ENCODE measurements at regions not wholly inside any gene's neighbourhood (a gene's known extent, or its start where the extent isn't known, plus 50 kb on each side); places are given as distances from the start of the nearest gene placed in this dataset.

DNA sequence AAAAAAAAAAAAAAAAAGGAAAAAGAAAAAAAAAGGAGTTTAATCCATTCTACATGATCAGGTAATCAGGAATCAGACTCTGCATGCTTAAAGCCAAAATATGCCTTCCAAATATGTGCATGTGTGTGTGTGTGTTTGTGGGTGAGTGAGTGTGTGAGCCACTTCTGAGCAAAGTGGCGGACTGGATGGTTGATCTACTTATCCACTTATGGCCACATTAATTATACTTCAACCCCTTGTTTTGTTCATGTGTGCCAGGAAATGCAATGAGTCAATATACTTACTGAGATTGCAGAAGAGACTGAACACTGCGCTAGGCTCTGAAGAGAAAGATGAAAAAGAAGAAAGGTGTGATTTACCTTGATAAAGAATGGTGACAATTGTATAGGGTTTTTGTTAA lies 586.5 kb upstream of the NXPH2 start:
- Mint-ChIP-seq H3K36me3 (ENCODE audit: unreplicated experiment) (no peaks in the 10 kb centered on the region), H3K27ac (ENCODE audit: unreplicated experiment) (no peak overlapping the region), H3K27me3 (ENCODE audit: unreplicated experiment) (no peaks in the 10 kb centered on the region), H3K4me3 (ENCODE audit: unreplicated experiment) (no peak overlapping the region), H3K9me3 (ENCODE audit: unreplicated experiment) (no peaks in the 10 kb centered on the region), H3K4me1 (ENCODE audit: unreplicated experiment) (peaks cover 3% of the 10 kb centered on the region)
- TF ChIP-seq, protein P1, sequence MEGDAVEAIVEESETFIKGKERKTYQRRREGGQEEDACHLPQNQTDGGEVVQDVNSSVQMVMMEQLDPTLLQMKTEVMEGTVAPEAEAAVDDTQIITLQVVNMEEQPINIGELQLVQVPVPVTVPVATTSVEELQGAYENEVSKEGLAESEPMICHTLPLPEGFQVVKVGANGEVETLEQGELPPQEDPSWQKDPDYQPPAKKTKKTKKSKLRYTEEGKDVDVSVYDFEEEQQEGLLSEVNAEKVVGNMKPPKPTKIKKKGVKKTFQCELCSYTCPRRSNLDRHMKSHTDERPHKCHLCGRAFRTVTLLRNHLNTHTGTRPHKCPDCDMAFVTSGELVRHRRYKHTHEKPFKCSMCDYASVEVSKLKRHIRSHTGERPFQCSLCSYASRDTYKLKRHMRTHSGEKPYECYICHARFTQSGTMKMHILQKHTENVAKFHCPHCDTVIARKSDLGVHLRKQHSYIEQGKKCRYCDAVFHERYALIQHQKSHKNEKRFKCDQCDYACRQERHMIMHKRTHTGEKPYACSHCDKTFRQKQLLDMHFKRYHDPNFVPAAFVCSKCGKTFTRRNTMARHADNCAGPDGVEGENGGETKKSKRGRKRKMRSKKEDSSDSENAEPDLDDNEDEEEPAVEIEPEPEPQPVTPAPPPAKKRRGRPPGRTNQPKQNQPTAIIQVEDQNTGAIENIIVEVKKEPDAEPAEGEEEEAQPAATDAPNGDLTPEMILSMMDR (IDR thresholded peaks at IDR 0.05): no peak
- no peak for DNase-seq (ENCODE audit: extremely low spot score, unreplicated experiment)

- DNase-seq (ENCODE audit: extremely low spot score, unreplicated experiment): no peak
- peaks cover 1% of the 10 kb centered on the region for H3K4me1 Mint-ChIP-seq (ENCODE audit: unreplicated experiment)
- no peak overlapping the region for H3K27ac Mint-ChIP-seq (ENCODE audit: unreplicated experiment)
- H3K4me3 Mint-ChIP-seq (ENCODE audit: unreplicated experiment): no peak overlapping the region
- TF ChIP-seq, protein P1 (IDR thresholded peaks at IDR 0.05): no peak
- H3K9me3 Mint-ChIP-seq (ENCODE audit: unreplicated experiment): no peaks in the 10 kb centered on the region
- H3K36me3 Mint-ChIP-seq (ENCODE audit: unreplicated experiment): no peaks in the 10 kb centered on the region
- no peaks in the 10 kb centered on the region for H3K27me3 Mint-ChIP-seq (ENCODE audit: unreplicated experiment)
Observed at GRCh38 chr2:139365189-139365588, 585.0 kb upstream of the NXPH2 start.

GRCh38 chr2:139360654-139361053 lies 580.5 kb upstream of the NXPH2 start:
- peaks cover 5% of the 10 kb centered on the region for H3K27me3 Mint-ChIP-seq (ENCODE audit: unreplicated experiment)
- no peak overlapping the region for H3K27ac Mint-ChIP-seq (ENCODE audit: unreplicated experiment)

GRCh38 chr2:139359818-139360217 lies 579.6 kb upstream of the NXPH2 start:
- Mint-ChIP-seq H3K4me1 (ENCODE audit: unreplicated experiment) (no peaks in the 10 kb centered on the region), H3K27ac (ENCODE audit: unreplicated experiment) (no peak overlapping the region), H3K4me3 (ENCODE audit: unreplicated experiment) (no peak overlapping the region), H3K27me3 (ENCODE audit: unreplicated experiment) (peaks cover 5% of the 10 kb centered on the region), H3K9me3 (ENCODE audit: unreplicated experiment) (no peaks in the 10 kb centered on the region), H3K36me3 (ENCODE audit: unreplicated experiment) (no peaks in the 10 kb centered on the region)
- TF ChIP-seq, protein P1 (IDR thresholded peaks at IDR 0.05): no peak
- no peak for DNase-seq (ENCODE audit: extremely low spot score, unreplicated experiment)

More at GRCh38 chr2:139360654-139361053, 580.5 kb upstream of the NXPH2 start:
- no peaks in the 10 kb centered on the region for H3K4me1 Mint-ChIP-seq (ENCODE audit: unreplicated experiment)
- DNase-seq (ENCODE audit: extremely low spot score, unreplicated experiment): no peak
- H3K9me3 Mint-ChIP-seq (ENCODE audit: unreplicated experiment): no peaks in the 10 kb centered on the region
- TF ChIP-seq, protein P1 (IDR thresholded peaks at IDR 0.05): no peak
- no peaks in the 10 kb centered on the region for H3K36me3 Mint-ChIP-seq (ENCODE audit: unreplicated experiment)
- no peak overlapping the region for H3K4me3 Mint-ChIP-seq (ENCODE audit: unreplicated experiment)

DNA sequence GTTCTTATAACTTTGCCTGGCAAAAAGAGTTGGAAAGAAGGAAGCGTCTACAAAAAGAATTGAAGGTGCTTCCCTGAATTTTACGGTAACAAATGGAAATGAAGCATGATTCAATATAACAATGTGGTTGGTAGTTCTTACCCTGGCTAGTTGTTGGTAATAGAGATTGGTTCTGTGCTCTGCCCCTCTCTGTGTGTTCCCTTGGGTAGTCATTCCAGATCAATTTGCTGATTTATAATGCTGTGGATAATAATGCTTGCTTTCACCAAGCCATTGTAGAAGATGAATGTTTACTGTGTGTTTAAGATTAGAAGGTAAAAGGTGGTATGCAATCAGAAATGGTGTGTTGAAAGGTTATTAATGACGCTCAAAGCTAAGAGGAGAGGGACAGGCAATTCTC lies 577.8 kb upstream of the NXPH2 start:
- Mint-ChIP-seq H3K4me1 (ENCODE audit: unreplicated experiment) (no peaks in the 10 kb centered on the region), H3K9me3 (ENCODE audit: unreplicated experiment) (peaks cover 3% of the 10 kb centered on the region), H3K36me3 (ENCODE audit: unreplicated experiment) (no peaks in the 10 kb centered on the region), H3K4me3 (ENCODE audit: unreplicated experiment) (no peak overlapping the region), H3K27me3 (ENCODE audit: unreplicated experiment) (peaks cover 5% of the 10 kb centered on the region), H3K27ac (ENCODE audit: unreplicated experiment) (no peak overlapping the region)
- TF ChIP-seq, protein P1 (IDR thresholded peaks at IDR 0.05): no peak
- DNase-seq (ENCODE audit: extremely low spot score, unreplicated experiment): no peak
